ENCODE measurements at regions not wholly inside any gene's neighbourhood (a gene's known extent, or its start where the extent isn't known, plus 50 kb on each side); places are given as distances from the start of the nearest gene placed in this dataset.
A peak's percentile ranks its signal among the peaks of the same experiment; 100 is the strongest.

DNA sequence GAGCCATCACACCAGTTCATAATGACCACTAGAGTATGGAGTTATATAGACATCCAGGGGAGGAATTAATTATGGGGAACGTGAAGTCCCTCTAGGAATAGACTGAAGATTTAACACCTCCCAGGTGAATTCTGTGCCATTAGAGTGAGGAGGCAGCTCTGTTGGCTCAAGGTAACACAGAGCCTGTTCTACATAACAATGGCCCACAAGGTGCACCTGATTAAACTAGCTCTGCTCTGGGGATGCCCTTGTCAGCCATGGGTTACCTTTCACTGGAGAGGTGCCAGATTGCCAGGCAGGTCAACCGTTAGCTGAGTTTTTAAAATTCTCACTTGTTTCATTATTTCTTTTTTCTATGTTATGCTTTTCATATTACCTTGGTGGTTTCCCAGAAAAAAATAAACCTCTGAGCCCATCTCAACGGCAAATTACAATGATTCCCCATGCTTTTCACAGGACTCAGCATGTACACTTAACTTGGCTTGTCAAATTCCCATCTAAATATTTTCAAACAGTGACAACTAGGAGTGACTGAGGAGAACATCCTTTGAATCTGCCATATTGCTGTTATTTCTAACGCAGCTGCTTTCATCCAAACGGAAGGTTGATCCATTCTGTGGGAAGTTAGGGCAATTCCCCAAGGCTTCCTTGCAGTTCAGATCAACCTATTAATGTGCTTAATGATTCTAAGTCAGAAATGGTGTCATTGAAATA lies 512.9 kb downstream of the MCTP2 start:
- TF ChIP-seq, protein P1, sequence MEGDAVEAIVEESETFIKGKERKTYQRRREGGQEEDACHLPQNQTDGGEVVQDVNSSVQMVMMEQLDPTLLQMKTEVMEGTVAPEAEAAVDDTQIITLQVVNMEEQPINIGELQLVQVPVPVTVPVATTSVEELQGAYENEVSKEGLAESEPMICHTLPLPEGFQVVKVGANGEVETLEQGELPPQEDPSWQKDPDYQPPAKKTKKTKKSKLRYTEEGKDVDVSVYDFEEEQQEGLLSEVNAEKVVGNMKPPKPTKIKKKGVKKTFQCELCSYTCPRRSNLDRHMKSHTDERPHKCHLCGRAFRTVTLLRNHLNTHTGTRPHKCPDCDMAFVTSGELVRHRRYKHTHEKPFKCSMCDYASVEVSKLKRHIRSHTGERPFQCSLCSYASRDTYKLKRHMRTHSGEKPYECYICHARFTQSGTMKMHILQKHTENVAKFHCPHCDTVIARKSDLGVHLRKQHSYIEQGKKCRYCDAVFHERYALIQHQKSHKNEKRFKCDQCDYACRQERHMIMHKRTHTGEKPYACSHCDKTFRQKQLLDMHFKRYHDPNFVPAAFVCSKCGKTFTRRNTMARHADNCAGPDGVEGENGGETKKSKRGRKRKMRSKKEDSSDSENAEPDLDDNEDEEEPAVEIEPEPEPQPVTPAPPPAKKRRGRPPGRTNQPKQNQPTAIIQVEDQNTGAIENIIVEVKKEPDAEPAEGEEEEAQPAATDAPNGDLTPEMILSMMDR (IDR thresholded peaks at IDR 0.05; ENCODE audit: insufficient read depth, low read length, severe bottlenecking): no peak
- FAIRE-seq: no peak
- Histone ChIP-seq H3K27me3 (ENCODE audit: control insufficient read depth, insufficient read depth, low read length) (no peaks in the 10 kb centered on the region), H3K4me3 (ENCODE audit: low read depth, low read length) (no peak overlapping the region), H3K36me3 (ENCODE audit: control insufficient read depth, insufficient read depth, low read length) (no peaks in the 10 kb centered on the region)
- no peak for DNase-seq (ENCODE audit: low read depth)

DNA sequence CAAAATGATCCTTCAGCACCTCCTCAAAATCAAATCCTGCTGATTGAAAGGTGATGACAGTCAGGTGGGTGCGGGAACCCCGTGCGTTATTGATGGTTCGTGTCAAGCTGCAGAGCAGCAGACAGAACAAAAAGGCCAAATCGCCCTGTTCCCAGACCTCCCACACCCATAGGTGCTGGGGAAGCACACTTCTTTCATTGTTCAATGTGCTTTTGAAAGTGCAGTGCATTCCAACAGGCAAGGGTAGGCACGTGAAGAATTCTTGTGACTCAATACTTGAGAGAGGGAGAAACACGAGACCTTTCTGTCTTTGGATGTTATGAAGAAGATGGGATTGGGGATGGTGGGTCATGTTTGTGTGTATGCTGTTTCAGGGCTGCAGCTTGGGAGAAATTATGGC lies 514.0 kb downstream of the MCTP2 start:
- TF ChIP-seq, protein P1 (IDR thresholded peaks at IDR 0.05; ENCODE audit: insufficient read depth, low read length, severe bottlenecking): no peak
- peak; percentile 62 for DNase-seq (ENCODE audit: low read depth)
- H3K4me3 ChIP-seq (ENCODE audit: low read depth, low read length): no peak overlapping the region
- no peaks in the 10 kb centered on the region for H3K27me3 ChIP-seq (ENCODE audit: control insufficient read depth, insufficient read depth, low read length)
- no peaks in the 10 kb centered on the region for H3K36me3 ChIP-seq (ENCODE audit: control insufficient read depth, insufficient read depth, low read length)
- no peak for FAIRE-seq

DNA sequence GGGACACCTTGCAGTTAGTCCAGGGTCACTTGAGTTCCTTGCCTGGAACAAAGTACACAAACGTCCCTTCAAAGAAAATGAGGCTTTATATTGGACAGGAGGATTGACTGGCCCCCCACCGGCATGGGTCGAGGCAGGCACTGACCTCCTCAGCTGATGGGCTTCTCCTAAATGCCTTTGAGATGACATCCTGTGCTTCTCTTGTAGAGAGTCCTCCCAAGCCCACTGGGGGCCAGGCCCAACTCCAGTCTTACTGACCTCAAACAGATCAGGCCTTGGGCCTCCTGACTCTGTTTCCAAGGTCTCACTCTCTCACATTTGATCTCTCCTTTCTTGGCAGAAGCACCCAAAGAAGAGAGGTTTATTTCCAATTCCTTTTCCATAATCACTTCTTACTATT lies 516.1 kb downstream of the MCTP2 start:
- FAIRE-seq: no peak
- Histone ChIP-seq H3K36me3 (ENCODE audit: control insufficient read depth, insufficient read depth, low read length) (no peaks in the 10 kb centered on the region), H3K4me3 (ENCODE audit: low read depth, low read length) (no peak overlapping the region), H3K27me3 (ENCODE audit: control insufficient read depth, insufficient read depth, low read length) (no peaks in the 10 kb centered on the region)
- DNase-seq (ENCODE audit: low read depth): no peak
- TF ChIP-seq, protein P1 (IDR thresholded peaks at IDR 0.05; ENCODE audit: insufficient read depth, low read length, severe bottlenecking): no peak

DNA sequence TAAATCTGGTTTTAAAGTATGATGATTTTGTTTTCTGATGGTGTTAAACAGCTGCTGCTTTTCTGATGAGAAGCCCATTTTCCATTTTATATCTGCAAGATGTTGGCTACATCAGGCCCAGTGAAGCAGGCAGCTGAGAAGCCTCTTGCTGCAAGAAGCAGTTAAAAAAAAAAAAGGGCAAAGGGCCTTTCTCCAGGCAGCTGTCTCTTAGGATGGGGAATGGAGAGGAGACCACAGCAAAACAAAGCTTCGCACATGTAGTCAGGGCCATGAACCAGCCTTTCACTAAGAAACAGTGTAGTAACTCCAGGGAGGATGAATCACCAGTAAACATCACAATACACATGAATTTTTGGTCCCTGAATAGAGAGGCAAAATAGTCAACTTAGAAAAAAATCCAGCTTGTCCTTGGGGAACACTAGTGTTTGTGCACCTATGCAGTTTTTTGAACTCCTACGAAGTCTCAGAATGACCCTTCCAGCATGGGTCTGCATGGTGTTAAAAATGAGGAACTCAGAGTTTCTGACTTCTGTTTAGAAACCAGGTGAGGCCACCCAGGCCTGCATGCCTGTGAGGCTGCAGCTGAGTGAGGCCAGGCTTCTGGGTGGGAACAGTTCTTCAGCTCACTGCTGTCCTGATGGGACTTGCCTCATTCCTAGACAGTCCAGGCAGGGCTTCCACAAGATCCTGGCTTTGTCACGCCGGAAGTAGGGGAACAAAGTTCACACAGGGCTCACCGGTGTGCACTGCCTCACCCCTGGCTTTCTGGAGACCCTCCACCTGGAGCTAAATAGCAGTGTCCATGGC lies 518.7 kb downstream of the MCTP2 start:
- Histone ChIP-seq H3K36me3 (ENCODE audit: control insufficient read depth, insufficient read depth, low read length) (no peaks in the 10 kb centered on the region), H3K27me3 (ENCODE audit: control insufficient read depth, insufficient read depth, low read length) (no peaks in the 10 kb centered on the region), H3K4me3 (ENCODE audit: low read depth, low read length) (no peak overlapping the region)
- DNase-seq (ENCODE audit: low read depth): peak; percentile 29
- TF ChIP-seq, protein P1 (IDR thresholded peaks at IDR 0.05; ENCODE audit: insufficient read depth, low read length, severe bottlenecking): no peak
- peak; percentile 7 for FAIRE-seq

DNA sequence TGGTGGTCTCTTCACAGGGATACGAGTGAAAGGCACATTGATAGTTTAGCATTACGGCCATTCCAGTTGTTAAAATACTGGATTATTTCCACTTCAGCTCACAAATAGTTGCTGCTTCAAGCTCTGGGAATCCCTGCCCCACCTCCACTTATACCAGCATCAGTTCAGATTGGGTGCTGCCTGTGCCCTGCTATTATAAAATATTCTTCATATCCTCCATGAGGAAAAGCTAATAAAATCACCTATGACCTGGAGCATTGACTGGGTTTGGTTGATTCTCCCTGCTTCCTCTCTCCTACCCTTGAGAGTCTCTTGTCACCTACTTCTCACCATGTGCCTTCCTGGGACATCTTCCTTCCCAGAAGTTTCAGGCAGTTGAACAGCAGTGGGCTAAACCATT lies 529.0 kb downstream of the MCTP2 start:
- no peak for FAIRE-seq
- H3K4me3 ChIP-seq (ENCODE audit: low read depth, low read length): no peak overlapping the region
- no peaks in the 10 kb centered on the region for H3K27me3 ChIP-seq (ENCODE audit: control insufficient read depth, insufficient read depth, low read length)
- no peak for DNase-seq (ENCODE audit: low read depth)
- no peaks in the 10 kb centered on the region for H3K36me3 ChIP-seq (ENCODE audit: control insufficient read depth, insufficient read depth, low read length)
- TF ChIP-seq, protein P1 (IDR thresholded peaks at IDR 0.05; ENCODE audit: insufficient read depth, low read length, severe bottlenecking): no peak
